SK-N-SH (cell line): ENCODE measurements at regions not wholly inside any gene's neighbourhood (a gene's known extent, or its start where the extent isn't known, plus 50 kb on each side); places are given as distances from the start of the nearest gene placed in this dataset.

ENCODE experiments used
- EZH2phosphoT487 ChIP-seq: fragments of 200-600 bp; sonication (generic); IDR thresholded peaks from 2 replicates; pipeline ENCODE4 v1.6.1; 2017; ENCODE audit warnings: low read depth, mixed run types, mild to moderate bottlenecking, antibody characterized with exemption, moderate library complexity, borderline replicate concordance
- NRF1 ChIP-seq: IDR thresholded peaks from 2 replicates; pipeline ENCODE4 v1.6.1; 2012; ENCODE audit warnings: low read depth, mild to moderate bottlenecking, low read length
- TCF12 ChIP-seq: IDR thresholded peaks from 2 replicates; pipeline ENCODE4 v1.4.0; 2012
- TF ChIP-seq, protein P1 (sequence below): IDR thresholded peaks from 2 replicates; pipeline ENCODE4 v1.4.0; 2012; ENCODE audit warnings: low read depth, borderline replicate concordance

GRCh38 chr12:41891226-41891625 is 253.4 kb downstream of the GXYLT1 start:
- TF ChIP-seq, protein P1, sequence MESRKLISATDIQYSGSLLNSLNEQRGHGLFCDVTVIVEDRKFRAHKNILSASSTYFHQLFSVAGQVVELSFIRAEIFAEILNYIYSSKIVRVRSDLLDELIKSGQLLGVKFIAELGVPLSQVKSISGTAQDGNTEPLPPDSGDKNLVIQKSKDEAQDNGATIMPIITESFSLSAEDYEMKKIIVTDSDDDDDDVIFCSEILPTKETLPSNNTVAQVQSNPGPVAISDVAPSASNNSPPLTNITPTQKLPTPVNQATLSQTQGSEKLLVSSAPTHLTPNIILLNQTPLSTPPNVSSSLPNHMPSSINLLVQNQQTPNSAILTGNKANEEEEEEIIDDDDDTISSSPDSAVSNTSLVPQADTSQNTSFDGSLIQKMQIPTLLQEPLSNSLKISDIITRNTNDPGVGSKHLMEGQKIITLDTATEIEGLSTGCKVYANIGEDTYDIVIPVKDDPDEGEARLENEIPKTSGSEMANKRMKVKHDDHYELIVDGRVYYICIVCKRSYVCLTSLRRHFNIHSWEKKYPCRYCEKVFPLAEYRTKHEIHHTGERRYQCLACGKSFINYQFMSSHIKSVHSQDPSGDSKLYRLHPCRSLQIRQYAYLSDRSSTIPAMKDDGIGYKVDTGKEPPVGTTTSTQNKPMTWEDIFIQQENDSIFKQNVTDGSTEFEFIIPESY = no peak
- no peak for TF ChIP-seq NRF1
- TF ChIP-seq EZH2phosphoT487 = no peak
- no peak for TF ChIP-seq TCF12
